WTC11 (cell line): ENCODE measurements at regions not wholly inside any gene's neighbourhood (a gene's known extent, or its start where the extent isn't known, plus 50 kb on each side); places are given as distances from the start of the nearest gene placed in this dataset.

Source experiments
- ATAC-seq: fragments of 200-7000 bp; cut with Tn5 transposase; 2 replicates; pipeline ENCODE4 v1.10.0; 2021; ENCODE audit warnings: mild to moderate bottlenecking, moderate library complexity
- CTCF ChIA-PET: fragments of 300-600 bp; sonication (Branson Sonifier 250); formaldehyde crosslinking; loops from one replicate; lab custom pipeline; 2021; ENCODE audit warnings: antibody characterized with exemption; lab: Charles Lee
- POLR2A ChIA-PET: fragments of 350-600 bp; sonication (Branson Sonifier 250); formaldehyde crosslinking; loops from one replicate; lab custom pipeline; 2021; ENCODE audit warnings: antibody characterized with exemption; lab: Charles Lee
- DNase-seq: peaks from one replicate; pipeline ENCODE4 v3.0.0; 2021; ENCODE audit warnings: low spot score
- H3K27ac Mint-ChIP-seq: 2 replicates; pipeline ENCODE4 v1.8.0; 2021; ENCODE audit warnings: mixed read lengths
- H3K27me3 Mint-ChIP-seq: 2 replicates; pipeline ENCODE4 v1.8.0; 2021; ENCODE audit warnings: low read depth, mild to moderate bottlenecking, moderate library complexity, mixed read lengths
- H3K36me3 Mint-ChIP-seq: 2 replicates; pipeline ENCODE4 v1.8.0; 2021; ENCODE audit warnings: mixed read lengths
- H3K4me1 Mint-ChIP-seq: 2 replicates; pipeline ENCODE4 v1.8.0; 2022; ENCODE audit warnings: mixed read lengths
- H3K4me3 Mint-ChIP-seq: 2 replicates; pipeline ENCODE4 v1.8.0; 2021; ENCODE audit warnings: mild to moderate bottlenecking, moderate library complexity, mixed read lengths
- H3K9me3 Mint-ChIP-seq: 2 replicates; pipeline ENCODE4 v1.8.0; 2021; ENCODE audit warnings: mixed read lengths
- ATF2 ChIP-seq: sonication (generic); formaldehyde crosslinking; IDR thresholded peaks from 2 replicates; pipeline ENCODE4 v1.8.1; 2022; ENCODE audit warnings: low read depth, missing genetic modification reagents, borderline replicate concordance
- CTCF ChIP-seq: fragments of 200-600 bp; IDR thresholded peaks from 2 replicates; pipeline ENCODE4 v1.8.0; 2022; ENCODE audit warnings: antibody characterized with exemption
- E2F5 ChIP-seq: sonication (generic); formaldehyde crosslinking; IDR thresholded peaks from 2 replicates; pipeline ENCODE4 v1.8.1; 2022; ENCODE audit warnings: mild to moderate bottlenecking, moderate library complexity, missing genetic modification reagents
- ELF4 ChIP-seq: sonication (generic); formaldehyde crosslinking; IDR thresholded peaks from 2 replicates; pipeline ENCODE4 v1.8.1; 2022; ENCODE audit warnings: low read depth, mild to moderate bottlenecking, moderate library complexity, missing genetic modification reagents
- GRHL2 ChIP-seq: fragments of 250-450 bp; sonication (Bioruptor Pico); IDR thresholded peaks from 2 replicates; pipeline ENCODE4 v1.8.0; 2022; ENCODE audit warnings: mild to moderate bottlenecking, moderate library complexity; ENCODE audit not compliant: insufficient replicate concordance, severe bottlenecking
- IRF1 ChIP-seq: sonication (generic); formaldehyde crosslinking; IDR thresholded peaks from 2 replicates; pipeline ENCODE4 v1.8.0; 2023; ENCODE audit warnings: missing genetic modification reagents
- MAX ChIP-seq: sonication (generic); formaldehyde crosslinking; IDR thresholded peaks from 2 replicates; pipeline ENCODE4 v1.8.0; 2022; ENCODE audit warnings: mild to moderate bottlenecking, missing genetic modification reagents
- PRDM15 ChIP-seq: sonication (generic); formaldehyde crosslinking; IDR thresholded peaks from 2 replicates; pipeline ENCODE4 v1.8.0; 2022; ENCODE audit warnings: missing genetic modification reagents
- RORB ChIP-seq: fragments of 250-450 bp; sonication (Bioruptor Pico); IDR thresholded peaks from 2 replicates; pipeline ENCODE4 v1.9.0; 2021; ENCODE audit warnings: mild to moderate bottlenecking
- SP1 ChIP-seq: sonication (generic); formaldehyde crosslinking; conservative IDR thresholded peaks from 2 replicates; pipeline ENCODE4 v1.8.1; 2022; ENCODE audit warnings: missing genetic modification reagents
- STAT6 ChIP-seq: sonication (generic); formaldehyde crosslinking; conservative IDR thresholded peaks from 2 replicates; pipeline ENCODE4 v1.8.1; 2023; ENCODE audit warnings: mild to moderate bottlenecking, low read depth, missing genetic modification reagents, moderate library complexity
- ZBTB43 ChIP-seq: sonication (generic); formaldehyde crosslinking; IDR thresholded peaks from 2 replicates; pipeline ENCODE4 v1.8.1; 2023; ENCODE audit warnings: mild to moderate bottlenecking, missing genetic modification reagents
- ZNF281 ChIP-seq: sonication (generic); formaldehyde crosslinking; IDR thresholded peaks from 2 replicates; pipeline ENCODE4 v1.8.0; 2023; ENCODE audit warnings: mild to moderate bottlenecking, missing genetic modification reagents
- ZNF423 ChIP-seq: fragments of 250-450 bp; sonication (Bioruptor Pico); IDR thresholded peaks from 2 replicates; pipeline ENCODE4 v2.1.2; 2022; ENCODE audit warnings: mild to moderate bottlenecking, moderate library complexity
- ZNF512 ChIP-seq: sonication (generic); formaldehyde crosslinking; IDR thresholded peaks from 2 replicates; pipeline ENCODE4 v1.8.1; 2022; ENCODE audit warnings: missing genetic modification reagents, borderline replicate concordance

GRCh38 chr1:208834381-208835096, 590.4 kb upstream of the PLXNA2 start:
- Mint-ChIP-seq H3K27me3 (no peaks in the 10 kb centered on the region), H3K36me3 (no peaks in the 10 kb centered on the region), H3K27ac (no peak overlapping the region), H3K4me3 (no peak overlapping the region), H3K9me3 (no peaks in the 10 kb centered on the region; the same call in 1 of the 2 replicates), H3K4me1 (peaks cover 21% of the 10 kb centered on the region)
- ATAC-seq (no peak), DNase-seq (no peak)
- CTCF ChIA-PET = no interaction called here
- no peak for TF ChIP-seq IRF1 (CRISPR knock-in tag)
- POLR2A ChIA-PET = no interaction called here

- DNase-seq = no peak
- H3K27ac Mint-ChIP-seq = no peak overlapping the region; the same call in 1 of the 2 replicates
Observed at GRCh38 chr1:208835097-208835463, 590.9 kb upstream of the PLXNA2 start.

More at GRCh38 chr1:208835097-208835463, 590.9 kb upstream of the PLXNA2 start:
- CTCF ChIA-PET = no interaction called here
- Mint-ChIP-seq H3K4me3 (no peak overlapping the region), H3K27me3 (no peaks in the 10 kb centered on the region), H3K9me3 (no peaks in the 10 kb centered on the region; the same call in 1 of the 2 replicates), H3K4me1 (peaks cover 19% of the 10 kb centered on the region), H3K36me3 (no peaks in the 10 kb centered on the region)
- TF ChIP-seq ZNF423 (CRISPR knock-in tag) = no peak
- TF ChIP-seq ZNF512 (CRISPR knock-in tag) = no peak
- no peak for TF ChIP-seq ATF2
- no peak for TF ChIP-seq GRHL2 (CRISPR knock-in tag)
- TF ChIP-seq CTCF = no peak
- no peak for TF ChIP-seq PRDM15 (CRISPR knock-in tag)
- no peak for TF ChIP-seq SP1
- no peak for TF ChIP-seq MAX (CRISPR knock-in tag)
- no peak for TF ChIP-seq E2F5
- no peak for TF ChIP-seq RORB
- no peak for TF ChIP-seq ELF4
- TF ChIP-seq ZNF281 = no peak
- TF ChIP-seq STAT6 (CRISPR knock-in tag) = no peak
- TF ChIP-seq ZBTB43 (CRISPR knock-in tag) = no peak
- ATAC-seq = peak; percentile 73
- POLR2A ChIA-PET = no interaction called here
